ENCODE measurements at regions not wholly inside any gene's neighbourhood (a gene's known extent, or its start where the extent isn't known, plus 50 kb on each side); places are given as distances from the start of the nearest gene placed in this dataset.

- 0 out of 3 replicates have a peak, but pooled peaks cover 2% of the 10 kb centered on the region for H3K4me1 ChIP-seq
- TF ChIP-seq E2F6 (IDR thresholded peaks at IDR 0.05; ENCODE audit: borderline replicate concordance, low read depth) (no peak), RARB (CRISPR knock-in tag; IDR thresholded peaks at IDR 0.05) (no peak), EP300 (IDR thresholded peaks at IDR 0.05) (no peak), USF2 (IDR thresholded peaks at IDR 0.05) (no peak), FOXS1 (CRISPR knock-in tag; IDR thresholded peaks at IDR 0.05) (no peak), HMGXB4 (CRISPR knock-in tag; IDR thresholded peaks at IDR 0.05; ENCODE audit: borderline replicate concordance) (no peak), RAD21 (conservative IDR thresholded peaks at IDR 0.05 in 1 of 2, IDR thresholded peaks at IDR 0.05 in 1 of 2) (no peak)
- no peak overlapping the region for H3K4me3 ChIP-seq
- ChIA-PET CTCF (interaction anchor here (2.8 to 3.4 kb wide), 2 partner anchors 19 to 153 kb away, joined by 14 read pairs; no protein-coding TSS in a partner anchor), POLR2A (no interaction called here)
- DNase-seq (ENCODE audit: low read depth in 1 of 2, low spot score in 1 of 2): no peak
- WGBS (ENCODE audit: missing lambda C conversion rate): 82% methylated on average over 9 of the region's 9 CpGs
- H3K9me3 ChIP-seq: no peaks in the 10 kb centered on the region
- ATAC-seq: no peak
- no peak overlapping the region; the same call in 2 of the 3 replicates for H3K4me2 ChIP-seq
- FAIRE-seq: no peak
- no peak overlapping the region for H3K27ac ChIP-seq
These were observed 156.6 kb downstream of the INO80D start for GRCh38 chr2:205929246-205929942.

- FAIRE-seq: no peak
- H3K27ac ChIP-seq: peak overlapping the region in 1 of 2 experiments; percentile 61; a peak in 1 of 6 replicates
- WGBS (ENCODE audit: missing lambda C conversion rate): 25% methylated on average over 17 of the region's 33 CpGs
- ChIA-PET CTCF (interaction anchor here (0.6 to 4.5 kb wide), 62 partner anchors 10 to 1906 kb away, joined by 3 to 58 read pairs (median 4); no protein-coding TSS in a partner anchor), POLR2A (no interaction called here)
- peak overlapping the region; percentile 79 for H3K4me2 ChIP-seq
- peak overlapping the region; percentile 19; the same call in 1 of the 3 replicates for H3K4me3 ChIP-seq
- H3K4me1 ChIP-seq: 0 out of 3 replicates have a peak, but pooled peaks cover 2% of the 10 kb centered on the region
- peak; percentile 60 to 68 for DNase-seq (ENCODE audit: low read depth in 1 of 2, low spot score in 1 of 2)
- no peaks in the 10 kb centered on the region for H3K9me3 ChIP-seq
- TF ChIP-seq RAD21 (conservative IDR thresholded peaks at IDR 0.05 in 1 of 2, IDR thresholded peaks at IDR 0.05 in 1 of 2) (peak; percentile 92 to 98), SMC3 (IDR thresholded peaks at IDR 0.05) (peak; percentile 90), HEYL (CRISPR knock-in tag; IDR thresholded peaks at IDR 0.05) (no peak), CTCF (IDR thresholded peaks at IDR 0.05) (peak; percentile 93), POLR2AphosphoS2 (conservative IDR thresholded peaks at IDR 0.05; ENCODE audit: low read length) (no peak), HOXB5 (CRISPR knock-in tag; IDR thresholded peaks at IDR 0.05) (no peak)
- ATAC-seq: peak; percentile 93 to 99
These were observed 160.3 kb downstream of the INO80D start for GRCh38 chr2:205925373-205926337.

GRCh38 chr2:205924676-205925075 lies 161.3 kb downstream of the INO80D start:
- H3K4me1 ChIP-seq: 0 out of 3 replicates have a peak, but pooled peaks cover 2% of the 10 kb centered on the region
- no peaks in the 10 kb centered on the region for H3K9me3 ChIP-seq
- DNase-seq (ENCODE audit: low read depth in 1 of 2, low spot score in 1 of 2): no peak
- WGBS (ENCODE audit: missing lambda C conversion rate): 74% methylated on average over 9 of the region's 9 CpGs
- ChIA-PET CTCF (interaction anchor here (1.2 to 4.5 kb wide), 12 partner anchors 13 to 1780 kb away, joined by 3 to 58 read pairs (median 10); no protein-coding TSS in a partner anchor), POLR2A (no interaction called here)
- FAIRE-seq: no peak
- H3K27ac ChIP-seq: no peak overlapping the region
- TF ChIP-seq PBX3 (IDR thresholded peaks at IDR 0.05) (no peak), FOSB (CRISPR knock-in tag; IDR thresholded peaks at IDR 0.05) (no peak), MYC (IDR thresholded peaks at IDR 0.05; ENCODE audit: borderline replicate concordance, low read length) (no peak), RAD21 (conservative IDR thresholded peaks at IDR 0.05 in 1 of 2, IDR thresholded peaks at IDR 0.05 in 1 of 2) (no peak), JUNB (IDR thresholded peaks at IDR 0.05) (no peak), CEBPB (IDR thresholded peaks at IDR 0.05) (no peak), KDM1A (IDR thresholded peaks at IDR 0.05; ENCODE audit: low read depth) (no peak), SMC3 (IDR thresholded peaks at IDR 0.05) (no peak)
- H3K4me2 ChIP-seq: no peak overlapping the region
- no peak overlapping the region for H3K4me3 ChIP-seq
- no peak for ATAC-seq

Measured in A549 (cell line).